Astrocyte (in vitro differentiated cells and primary cell): ENCODE measurements at regions not wholly inside any gene's neighbourhood (a gene's known extent, or its start where the extent isn't known, plus 50 kb on each side); places are given as distances from the start of the nearest gene placed in this dataset.

Source experiments
- DNase-seq: peaks from one replicate; pipeline ENCODE4 v3.0.0-alpha.2; 2010; ENCODE audit warnings: low read depth
- FAIRE-seq: peaks from 2 replicates; lab custom pipeline; 2011; peaks lifted over from hg19 to GRCh38; lab: Jason Lieb, UNC
- H2AFZ ChIP-seq: 2 replicates; pipeline ENCODE4 v1.6.0; 2012; ENCODE audit warnings: low read depth, low read length, inconsistent platforms
- H3K27ac ChIP-seq: 2 replicates; pipeline ENCODE4 v1.5.1; 2011; ENCODE audit warnings: low read depth, low read length, inconsistent platforms
- H3K27me3 ChIP-seq: 2 replicates; pipeline ENCODE4 v1.6.0; 2011; ENCODE audit warnings: low read length, inconsistent platforms; ENCODE audit not compliant: insufficient read depth
- H3K36me3 ChIP-seq: 2 replicates; pipeline ENCODE4 v1.5.1; 2011; ENCODE audit warnings: low read length, inconsistent platforms; ENCODE audit not compliant: insufficient read depth
- H3K4me1 ChIP-seq: 2 replicates; pipeline ENCODE4 v1.5.1; 2011; ENCODE audit warnings: low read length, inconsistent platforms; ENCODE audit not compliant: insufficient read depth
- H3K4me2 ChIP-seq: 2 replicates; pipeline ENCODE4 v1.6.0; 2012; ENCODE audit warnings: low read length, inconsistent platforms
- H3K4me3 ChIP-seq: 2 replicates; pipeline ENCODE4 v1.5.1; 2011; ENCODE audit warnings: low read depth, mild to moderate bottlenecking, low read length, inconsistent platforms; ENCODE audit not compliant: insufficient read depth
- H3K79me2 ChIP-seq: 2 replicates; pipeline ENCODE4 v1.6.0; 2012; ENCODE audit warnings: mild to moderate bottlenecking, low read length, inconsistent platforms; ENCODE audit not compliant: insufficient read depth
- H3K9ac ChIP-seq: 2 replicates; pipeline ENCODE4 v1.6.0; 2012; ENCODE audit warnings: mild to moderate bottlenecking, low read length, inconsistent platforms
- H3K9me3 ChIP-seq: 2 replicates; pipeline ENCODE4 v1.5.1; 2012; ENCODE audit warnings: low read depth, mild to moderate bottlenecking, low read length, inconsistent platforms; ENCODE audit not compliant: insufficient read depth
- H4K20me1 ChIP-seq: 2 replicates; pipeline ENCODE4 v1.6.0; 2012; ENCODE audit warnings: low read length, inconsistent platforms; ENCODE audit not compliant: insufficient read depth
- H3K27ac Mint-ChIP-seq: one replicate; pipeline ENCODE4 v1.8.0; 2021; ENCODE audit warnings: mild to moderate bottlenecking, mixed read lengths; ENCODE audit not compliant: unreplicated experiment
- H3K27me3 Mint-ChIP-seq: one replicate; pipeline ENCODE4 v1.8.0; 2021; ENCODE audit warnings: low read depth, mixed read lengths; ENCODE audit not compliant: unreplicated experiment
- H3K36me3 Mint-ChIP-seq: one replicate; pipeline ENCODE4 v1.8.0; 2021; ENCODE audit warnings: low read depth, mixed read lengths; ENCODE audit not compliant: unreplicated experiment
- H3K4me1 Mint-ChIP-seq: one replicate; pipeline ENCODE4 v1.8.0; 2021; ENCODE audit warnings: low read depth, mixed read lengths; ENCODE audit not compliant: unreplicated experiment
- H3K4me3 Mint-ChIP-seq: one replicate; pipeline ENCODE4 v1.8.0; 2021; ENCODE audit warnings: mild to moderate bottlenecking, moderate library complexity, mixed read lengths; ENCODE audit not compliant: unreplicated experiment
- H3K9me3 Mint-ChIP-seq: one replicate; pipeline ENCODE4 v1.8.0; 2021; ENCODE audit warnings: mild to moderate bottlenecking, mixed read lengths; ENCODE audit not compliant: unreplicated experiment
- CTCF ChIP-seq: IDR thresholded peaks from 2 replicates; pipeline ENCODE4 v1.5.1; 2011; ENCODE audit warnings: low read depth, mild to moderate bottlenecking, inconsistent platforms, low read length, moderate library complexity; ENCODE audit not compliant: insufficient read depth
- EZH2 ChIP-seq: IDR thresholded peaks from 2 replicates; pipeline ENCODE4 v1.6.1; 2012; ENCODE audit warnings: mild to moderate bottlenecking, low read length, inconsistent platforms; ENCODE audit not compliant: insufficient read depth

GRCh38 chr14:80352471-80352870 lies 141.2 kb upstream of the DIO2 start:
- Histone ChIP-seq H3K4me1 (no peaks in the 10 kb centered on the region), H3K27me3 (no peaks in the 10 kb centered on the region), H4K20me1 (no peaks in the 10 kb centered on the region), H3K9me3 (no peaks in the 10 kb centered on the region), H3K27ac (no peak overlapping the region), H3K79me2 (no peaks in the 10 kb centered on the region), H3K36me3 (no peaks in the 10 kb centered on the region), H3K9ac (no peak overlapping the region), H3K4me2 (no peak overlapping the region), H3K4me3 (no peak overlapping the region), H2AFZ (no peak overlapping the region)
- H3K4me3 Mint-ChIP-seq, result no peak overlapping the region
- FAIRE-seq (no peak), DNase-seq (no peak)
- no peak overlapping the region for H3K27ac Mint-ChIP-seq
- H3K36me3 Mint-ChIP-seq, result no peaks in the 10 kb centered on the region
- no peaks in the 10 kb centered on the region for H3K4me1 Mint-ChIP-seq
- H3K27me3 Mint-ChIP-seq, result no peaks in the 10 kb centered on the region
- no peak for TF ChIP-seq EZH2
- no peak for TF ChIP-seq CTCF
- H3K9me3 Mint-ChIP-seq, result no peaks in the 10 kb centered on the region

- H3K9me3 ChIP-seq, result no peaks in the 10 kb centered on the region
- H3K27me3 ChIP-seq, result no peaks in the 10 kb centered on the region
- Mint-ChIP-seq H3K4me3 (no peak overlapping the region), H3K4me1 (no peaks in the 10 kb centered on the region), H3K36me3 (no peaks in the 10 kb centered on the region), H3K27me3 (no peaks in the 10 kb centered on the region), H3K9me3 (no peaks in the 10 kb centered on the region), H3K27ac (no peak overlapping the region)
- no peaks in the 10 kb centered on the region for H3K36me3 ChIP-seq
- DNase-seq (no peak), FAIRE-seq (no peak)
- H3K9ac ChIP-seq, result no peak overlapping the region
- H3K79me2 ChIP-seq, result no peaks in the 10 kb centered on the region
- no peak overlapping the region for H2AFZ ChIP-seq
- no peak overlapping the region for H3K4me2 ChIP-seq
- TF ChIP-seq CTCF, result no peak
- no peak for TF ChIP-seq EZH2
- no peaks in the 10 kb centered on the region for H3K4me1 ChIP-seq
- H4K20me1 ChIP-seq, result no peaks in the 10 kb centered on the region
- no peak overlapping the region for H3K27ac ChIP-seq
- H3K4me3 ChIP-seq, result no peak overlapping the region
These were observed 139.4 kb upstream of the DIO2 start for GRCh38 chr14:80350707-80351106.

- H3K79me2 ChIP-seq, result no peaks in the 10 kb centered on the region
These were observed 135.1 kb upstream of the DIO2 start for GRCh38 chr14:80346395-80346794.

More at GRCh38 chr14:80346395-80346794, 135.1 kb upstream of the DIO2 start:
- FAIRE-seq (no peak), DNase-seq (no peak)
- H3K9me3 ChIP-seq, result no peaks in the 10 kb centered on the region
- H4K20me1 ChIP-seq, result no peaks in the 10 kb centered on the region
- H3K9ac ChIP-seq, result no peak overlapping the region
- H3K36me3 ChIP-seq, result no peaks in the 10 kb centered on the region
- Mint-ChIP-seq H3K27ac (no peak overlapping the region), H3K4me3 (no peak overlapping the region), H3K27me3 (no peaks in the 10 kb centered on the region), H3K9me3 (no peaks in the 10 kb centered on the region), H3K4me1 (no peaks in the 10 kb centered on the region), H3K36me3 (no peaks in the 10 kb centered on the region)
- no peak overlapping the region for H3K4me2 ChIP-seq
- no peaks in the 10 kb centered on the region for H3K27me3 ChIP-seq
- no peak overlapping the region for H2AFZ ChIP-seq
- no peak overlapping the region for H3K4me3 ChIP-seq
- no peaks in the 10 kb centered on the region for H3K4me1 ChIP-seq
- no peak for TF ChIP-seq CTCF
- TF ChIP-seq EZH2, result no peak
- no peak overlapping the region for H3K27ac ChIP-seq
